Epithelial cell of proximal tubule (primary cell): ENCODE measurements at regions not wholly inside any gene's neighbourhood (a gene's known extent, or its start where the extent isn't known, plus 50 kb on each side); places are given as distances from the start of the nearest gene placed in this dataset.

Source experiments
- DNase-seq: peaks from one replicate; pipeline ENCODE4 v3.0.0-alpha.2; 2011; ENCODE audit warnings: low read depth
- H3K4me3 ChIP-seq: 2 replicates; pipeline ENCODE4 v1.5.1; 2011; ENCODE audit warnings: low read depth, mild to moderate bottlenecking, low read length
- TF ChIP-seq, protein P1 (sequence below): conservative IDR thresholded peaks from 2 replicates; pipeline ENCODE4 v1.5.1; 2012; ENCODE audit warnings: low read depth, mild to moderate bottlenecking, low read length

- no peak overlapping the region for H3K4me3 ChIP-seq
- TF ChIP-seq, protein P1, sequence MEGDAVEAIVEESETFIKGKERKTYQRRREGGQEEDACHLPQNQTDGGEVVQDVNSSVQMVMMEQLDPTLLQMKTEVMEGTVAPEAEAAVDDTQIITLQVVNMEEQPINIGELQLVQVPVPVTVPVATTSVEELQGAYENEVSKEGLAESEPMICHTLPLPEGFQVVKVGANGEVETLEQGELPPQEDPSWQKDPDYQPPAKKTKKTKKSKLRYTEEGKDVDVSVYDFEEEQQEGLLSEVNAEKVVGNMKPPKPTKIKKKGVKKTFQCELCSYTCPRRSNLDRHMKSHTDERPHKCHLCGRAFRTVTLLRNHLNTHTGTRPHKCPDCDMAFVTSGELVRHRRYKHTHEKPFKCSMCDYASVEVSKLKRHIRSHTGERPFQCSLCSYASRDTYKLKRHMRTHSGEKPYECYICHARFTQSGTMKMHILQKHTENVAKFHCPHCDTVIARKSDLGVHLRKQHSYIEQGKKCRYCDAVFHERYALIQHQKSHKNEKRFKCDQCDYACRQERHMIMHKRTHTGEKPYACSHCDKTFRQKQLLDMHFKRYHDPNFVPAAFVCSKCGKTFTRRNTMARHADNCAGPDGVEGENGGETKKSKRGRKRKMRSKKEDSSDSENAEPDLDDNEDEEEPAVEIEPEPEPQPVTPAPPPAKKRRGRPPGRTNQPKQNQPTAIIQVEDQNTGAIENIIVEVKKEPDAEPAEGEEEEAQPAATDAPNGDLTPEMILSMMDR, result no peak
These were observed 67.7 kb upstream of the COL5A2 start for GRCh38 chr2:189247276-189247675.

GRCh38 chr2:189248141-189248540 is 68.6 kb upstream of the COL5A2 start:
- no peak overlapping the region for H3K4me3 ChIP-seq
- TF ChIP-seq, protein P1, result no peak

More at GRCh38 chr2:189247276-189247675, 67.7 kb upstream of the COL5A2 start:
- DNase-seq, result no peak

GRCh38 chr2:189249171-189249570 is 69.6 kb upstream of the COL5A2 start:
- TF ChIP-seq, protein P1, result no peak
- DNase-seq, result no peak
- H3K4me3 ChIP-seq, result no peak overlapping the region

More at GRCh38 chr2:189248141-189248540, 68.6 kb upstream of the COL5A2 start:
- no peak for DNase-seq

DNA sequence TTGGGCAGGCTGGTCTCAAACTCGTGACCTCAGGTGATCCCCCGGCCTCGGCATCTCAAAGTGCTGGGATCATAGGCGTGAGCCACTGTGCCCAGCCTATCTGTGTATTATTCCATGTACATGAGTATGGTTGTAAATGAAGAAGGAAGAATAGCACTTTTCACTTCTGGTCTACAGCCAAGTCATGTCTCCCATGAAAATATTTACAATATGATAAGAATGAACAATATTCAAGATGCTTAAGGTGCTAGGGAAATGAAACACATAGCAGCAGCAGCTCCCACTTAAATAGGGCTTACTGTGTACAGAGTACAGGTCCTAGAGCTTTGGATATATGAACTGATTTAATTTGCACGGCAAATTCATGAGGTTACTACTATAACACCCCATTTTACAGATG is 70.3 kb upstream of the COL5A2 start:
- DNase-seq, result no peak
- TF ChIP-seq, protein P1, result no peak
- no peak overlapping the region for H3K4me3 ChIP-seq

GRCh38 chr2:189252991-189253675 is 73.6 kb upstream of the COL5A2 start:
- no peak overlapping the region for H3K4me3 ChIP-seq
- TF ChIP-seq, protein P1, result no peak
- no peak for DNase-seq

- no peak overlapping the region for H3K4me3 ChIP-seq
- TF ChIP-seq, protein P1, result no peak
- DNase-seq, result no peak
These were observed 74.3 kb upstream of the COL5A2 start for GRCh38 chr2:189253836-189254235.
